H9 (cell line): ENCODE measurements at regions not wholly inside any gene's neighbourhood (a gene's known extent, or its start where the extent isn't known, plus 50 kb on each side); places are given as distances from the start of the nearest gene placed in this dataset.

Experiments used
- DNase-seq: peaks from one replicate; pipeline ENCODE4 v3.0.0-alpha.2; 2017
- H2AFZ ChIP-seq: one replicate; pipeline ENCODE4 v1.6.1; 2013; ENCODE audit warnings: mild to moderate bottlenecking, low read length, control low read depth, moderate library complexity
- H2AK5ac ChIP-seq: 2 replicates; pipeline ENCODE4 v1.6.1; 2013; ENCODE audit warnings: low read length, control low read depth, mixed read lengths; ENCODE audit not compliant: insufficient read length
- H2BK120ac ChIP-seq: one replicate; pipeline ENCODE4 v1.6.1; 2013; ENCODE audit warnings: low read depth, mild to moderate bottlenecking, low read length, control low read depth, inconsistent platforms; ENCODE audit not compliant: poor library complexity, severe bottlenecking
- H2BK12ac ChIP-seq: 2 replicates; pipeline ENCODE4 v1.6.1; 2013; ENCODE audit warnings: low read length, control low read depth, mixed read lengths, low read depth; ENCODE audit not compliant: insufficient read length
- H2BK15ac ChIP-seq: 2 replicates; pipeline ENCODE4 v1.6.1; 2013; ENCODE audit warnings: low read depth, low read length, control low read depth
- H2BK20ac ChIP-seq: one replicate; pipeline ENCODE4 v1.6.1; 2013; ENCODE audit warnings: low read depth, mild to moderate bottlenecking, low read length, control low read depth, inconsistent platforms; ENCODE audit not compliant: poor library complexity, severe bottlenecking
- H2BK5ac ChIP-seq: 2 replicates; pipeline ENCODE4 v1.6.1; 2013; ENCODE audit warnings: low read length, control low read depth, mixed read lengths; ENCODE audit not compliant: insufficient read length
- H3K14ac ChIP-seq: 2 replicates; pipeline ENCODE4 v1.6.1; 2013; ENCODE audit warnings: low read length, control low read depth; ENCODE audit not compliant: insufficient read depth
- H3K18ac ChIP-seq: 2 replicates; pipeline ENCODE4 v1.6.1; 2013; ENCODE audit warnings: low read depth, mild to moderate bottlenecking, mixed read lengths, low read length, control low read depth; ENCODE audit not compliant: insufficient read length
- H3K23ac ChIP-seq: 2 replicates; pipeline ENCODE4 v1.6.1; 2013; ENCODE audit warnings: low read length, control low read depth, mixed read lengths, low read depth; ENCODE audit not compliant: insufficient read length
- H3K23me2 ChIP-seq: 2 replicates; pipeline ENCODE4 v1.6.1; 2013; ENCODE audit warnings: low read depth, mild to moderate bottlenecking, mixed read lengths, low read length, control low read depth; ENCODE audit not compliant: insufficient read length, poor library complexity, severe bottlenecking
- H3K27ac ChIP-seq: 2 replicates; pipeline ENCODE4 v1.5.1; 2013; ENCODE audit warnings: low read length, control low read depth, mixed read lengths, low read depth; ENCODE audit not compliant: insufficient read length
- H3K27me3 ChIP-seq: 2 replicates; pipeline ENCODE4 v1.6.1; 2013; ENCODE audit warnings: low read length, control low read depth, inconsistent platforms; ENCODE audit not compliant: insufficient read depth
- H3K4ac ChIP-seq: 2 replicates; pipeline ENCODE4 v1.6.1; 2013; ENCODE audit warnings: low read depth, mild to moderate bottlenecking, control low read depth, inconsistent platforms, low read length, moderate library complexity
- H3K4me1 ChIP-seq: 2 replicates; pipeline ENCODE4 v1.6.1; 2013; ENCODE audit warnings: low read length, control low read depth, inconsistent platforms; ENCODE audit not compliant: insufficient read depth
- H3K4me2 ChIP-seq: 2 replicates; pipeline ENCODE4 v1.6.1; 2013; ENCODE audit warnings: low read length, control low read depth, mixed read lengths; ENCODE audit not compliant: insufficient read length, insufficient read depth
- H3K56ac ChIP-seq: 2 replicates; pipeline ENCODE4 v1.6.1; 2013; ENCODE audit warnings: low read depth, mild to moderate bottlenecking, mixed read lengths, low read length, control low read depth; ENCODE audit not compliant: insufficient read length
- H3K79me1 ChIP-seq: 2 replicates; pipeline ENCODE4 v1.6.1; 2013; ENCODE audit warnings: low read depth, mild to moderate bottlenecking, moderate library complexity, low read length, control low read depth, inconsistent platforms; ENCODE audit not compliant: insufficient read depth, poor library complexity, severe bottlenecking
- H3K79me2 ChIP-seq: 2 replicates; pipeline ENCODE4 v1.6.1; 2013; ENCODE audit warnings: low read length, control low read depth, inconsistent platforms; ENCODE audit not compliant: insufficient read depth
- H3K9ac ChIP-seq: 2 replicates; pipeline ENCODE4 v1.6.1; 2013; ENCODE audit warnings: low read length, control low read depth, mixed read lengths; ENCODE audit not compliant: insufficient read length; ENCODE audit errors: extremely low read depth
- H3K9me3 ChIP-seq: one replicate; pipeline ENCODE4 v1.6.1; 2013; ENCODE audit warnings: low read depth, low read length, inconsistent platforms; ENCODE audit not compliant: control insufficient read depth
- H3T11ph ChIP-seq: one replicate; pipeline ENCODE4 v1.6.1; 2013; ENCODE audit warnings: mild to moderate bottlenecking, low read length, control low read depth, inconsistent platforms
- H4K20me1 ChIP-seq: one replicate; pipeline ENCODE4 v1.6.1; 2013; ENCODE audit not compliant: control insufficient read depth, insufficient read length, insufficient read depth
- H4K5ac ChIP-seq: 2 replicates; pipeline ENCODE4 v1.6.1; 2013; ENCODE audit warnings: low read depth, mild to moderate bottlenecking, mixed read lengths, low read length, control low read depth; ENCODE audit not compliant: insufficient read length
- H4K8ac ChIP-seq: replicated peaks from 2 replicates; pipeline ENCODE4 v1.6.1; 2013; ENCODE audit warnings: low read length, control low read depth, mixed read lengths, low read depth; ENCODE audit not compliant: insufficient read length
- H4K91ac ChIP-seq: 2 replicates; pipeline ENCODE4 v1.6.1; 2013; ENCODE audit warnings: low read depth, mild to moderate bottlenecking, moderate library complexity, mixed read lengths, low read length, control low read depth; ENCODE audit not compliant: insufficient read length
- H3K27ac Mint-ChIP-seq, 3 experiments: 2 replicates in 2 of 3; 3 replicates in 1 of 3; pipeline ENCODE4 v1.8.0; 2020 to 2021; ENCODE audit warnings: mixed read lengths in 3 of 3, mild to moderate bottlenecking in 1 of 3, moderate library complexity in 1 of 3
- H3K27me3 Mint-ChIP-seq: 2 replicates; pipeline ENCODE4 v1.8.0; 2021; ENCODE audit warnings: low read depth, mild to moderate bottlenecking, moderate library complexity, mixed read lengths
- H3K36me3 Mint-ChIP-seq, 3 experiments: 2 replicates in 2 of 3; 3 replicates in 1 of 3; pipeline ENCODE4 v1.8.0; 2020 to 2021; ENCODE audit warnings: low read depth in 3 of 3, mixed read lengths in 3 of 3; ENCODE audit not compliant: insufficient read depth in 1 of 3
- H3K4me1 Mint-ChIP-seq, 2 experiments: 2 replicates each; pipeline ENCODE4 v1.8.0; 2020; ENCODE audit warnings: mixed read lengths in 2 of 2
- H3K4me3 Mint-ChIP-seq, 2 experiments: 2 replicates in 1 of 2; 3 replicates in 1 of 2; pipeline ENCODE4 v1.8.0; 2020 to 2021; ENCODE audit warnings: mild to moderate bottlenecking in 2 of 2, mixed read lengths in 2 of 2, moderate library complexity in 1 of 2
- H3K9me3 Mint-ChIP-seq, 2 experiments: 2 replicates in 1 of 2; 3 replicates in 1 of 2; pipeline ENCODE4 v1.8.0; 2020; ENCODE audit warnings: mild to moderate bottlenecking in 2 of 2, mixed read lengths in 2 of 2, moderate library complexity in 1 of 2
- CTCF ChIP-seq: fragments of 200-600 bp; sonication (generic); conservative IDR thresholded peaks from 3 replicates; pipeline ENCODE4 v1.8.0; 2021; ENCODE audit warnings: antibody characterized with exemption, mild to moderate bottlenecking
- WGBS: extraction: QIAGEN DNeasy Blood & Tissue Kit; methylation state at CpG from one replicate; pipeline ENCODE4 v1.1.7; 2013; ENCODE audit warnings: missing lambda C conversion rate, low lambda C conversion rate, mixed read lengths; ENCODE audit not compliant: insufficient read length; ENCODE audit errors: extremely low coverage; 5-methylcytosine and 5-hydroxymethylcytosine counted together

- Histone ChIP-seq H3K14ac (no peak overlapping the region), H3K27ac (no peak overlapping the region), H2BK20ac (no peak overlapping the region), H2BK120ac (no peak overlapping the region), H3K27me3 (no peaks in the 10 kb centered on the region), H3K9me3 (no peaks in the 10 kb centered on the region), H4K91ac (no peak overlapping the region), H4K5ac (no peak overlapping the region), H4K8ac (no peak overlapping the region), H3K79me1 (no peaks in the 10 kb centered on the region), H3K18ac (no peak overlapping the region), H3K56ac (no peak overlapping the region), H3K9ac (no peak overlapping the region), H3K23ac (no peak overlapping the region), H2AK5ac (no peak overlapping the region), H3K4me1 (no peaks in the 10 kb centered on the region), H2BK15ac (no peak overlapping the region), H3T11ph (no peak overlapping the region), H2BK12ac (no peak overlapping the region), H2BK5ac (no peak overlapping the region), H3K4ac (no peak overlapping the region), H3K4me2 (no peak overlapping the region), H3K79me2 (no peaks in the 10 kb centered on the region), H3K23me2 (no peaks in the 10 kb centered on the region), H4K20me1 (no peaks in the 10 kb centered on the region), H2AFZ (no peak overlapping the region)
- Mint-ChIP-seq H3K36me3 (no peaks in the 10 kb centered on the region; a peak in 1 of 7 replicates), H3K27ac (no peak overlapping the region), H3K27me3 (peaks cover 20% of the 10 kb centered on the region), H3K4me3 (no peak overlapping the region), H3K4me1 (peaks cover 12% of the 10 kb centered on the region in 2 experiments), H3K9me3 (no peaks in the 10 kb centered on the region)
- no CpG with 5 or more reads among the region's 5 CpGs for WGBS
- no peak for TF ChIP-seq CTCF
- DNase-seq, result no peak
Observed at GRCh38 chr2:65952966-65953761, 481.8 kb upstream of the MEIS1 start.
